OCI-LY3 (cell line): ENCODE measurements at regions not wholly inside any gene's neighbourhood (a gene's known extent, or its start where the extent isn't known, plus 50 kb on each side); places are given as distances from the start of the nearest gene placed in this dataset.

Experiments used
- EZH2phosphoT487 ChIP-seq: fragments of 200-600 bp; shearing (Covaris generic); IDR thresholded peaks from 2 replicates; pipeline ENCODE4 v1.6.1; 2018; ENCODE audit warnings: antibody characterized with exemption, mixed run types, low read depth
- TF ChIP-seq, protein P1 (sequence below): fragments of 200-600, 300-600 bp; sonication (generic); IDR thresholded peaks from 2 replicates; pipeline ENCODE4 v1.5.1; 2014; ENCODE audit warnings: antibody characterized with exemption, low read length, low read depth

- TF ChIP-seq, protein P1, sequence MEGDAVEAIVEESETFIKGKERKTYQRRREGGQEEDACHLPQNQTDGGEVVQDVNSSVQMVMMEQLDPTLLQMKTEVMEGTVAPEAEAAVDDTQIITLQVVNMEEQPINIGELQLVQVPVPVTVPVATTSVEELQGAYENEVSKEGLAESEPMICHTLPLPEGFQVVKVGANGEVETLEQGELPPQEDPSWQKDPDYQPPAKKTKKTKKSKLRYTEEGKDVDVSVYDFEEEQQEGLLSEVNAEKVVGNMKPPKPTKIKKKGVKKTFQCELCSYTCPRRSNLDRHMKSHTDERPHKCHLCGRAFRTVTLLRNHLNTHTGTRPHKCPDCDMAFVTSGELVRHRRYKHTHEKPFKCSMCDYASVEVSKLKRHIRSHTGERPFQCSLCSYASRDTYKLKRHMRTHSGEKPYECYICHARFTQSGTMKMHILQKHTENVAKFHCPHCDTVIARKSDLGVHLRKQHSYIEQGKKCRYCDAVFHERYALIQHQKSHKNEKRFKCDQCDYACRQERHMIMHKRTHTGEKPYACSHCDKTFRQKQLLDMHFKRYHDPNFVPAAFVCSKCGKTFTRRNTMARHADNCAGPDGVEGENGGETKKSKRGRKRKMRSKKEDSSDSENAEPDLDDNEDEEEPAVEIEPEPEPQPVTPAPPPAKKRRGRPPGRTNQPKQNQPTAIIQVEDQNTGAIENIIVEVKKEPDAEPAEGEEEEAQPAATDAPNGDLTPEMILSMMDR: no peak
- TF ChIP-seq EZH2phosphoT487: no peak
Observed at GRCh38 chr4:29220761-29221160, 1499.4 kb upstream of the PCDH7 start.
